Ascending aorta (tissue), 2 donors: ENCODE measurements at regions not wholly inside any gene's neighbourhood (a gene's known extent, or its start where the extent isn't known, plus 50 kb on each side); places are given as distances from the start of the nearest gene placed in this dataset.

ENCODE experiments used
- DNase-seq, 2 donors: peaks; one replicate each; pipeline ENCODE4 v3.0.0-alpha.2; 2019; ENCODE audit warnings: low spot score in 2 of 2
- H3K27ac ChIP-seq, 2 donors: fragments of 200-600 bp; sonication (generic); one replicate each; pipeline ENCODE4 v1.5.1; 2016 to 2017; ENCODE audit warnings: mild to moderate bottlenecking in 1 of 2
- H3K27me3 ChIP-seq: fragments of 200-600 bp; sonication (generic); one replicate; pipeline ENCODE4 v1.5.1; 2017
- H3K36me3 ChIP-seq, 2 donors: fragments of 200-600 bp; sonication (generic); one replicate each; pipeline ENCODE4 v1.5.1; 2016
- H3K4me1 ChIP-seq, 2 donors: fragments of 200-600 bp; sonication (generic); one replicate each; pipeline ENCODE4 v1.5.1; 2016 to 2017; ENCODE audit warnings: mild to moderate bottlenecking in 1 of 2
- H3K4me3 ChIP-seq, 2 donors: fragments of 200-600 bp; sonication (generic); one replicate each; pipeline ENCODE4 v1.5.1; 2016 to 2017; ENCODE audit warnings: mild to moderate bottlenecking in 1 of 2
- H3K9me3 ChIP-seq, 2 donors: fragments of 200-600 bp; sonication (generic); one replicate each; pipeline ENCODE4 v1.5.1; 2016
- CTCF ChIP-seq, 3 experiments: fragments of 200-600 bp in 2 of 3; fragments of 450-650 bp in 1 of 3; sonication (generic) in 2 of 3; IDR thresholded peaks; one replicate each; pipeline ENCODE4 v1.5.1; 2016 to 2019; ENCODE audit warnings: antibody characterized with exemption in 3 of 3, mild to moderate bottlenecking in 1 of 3, moderate library complexity in 1 of 3
- intact Hi-C: fragments of 100-400 bp; cut with DNase I; formaldehyde crosslinking; loops from one replicate; pipeline ENCODE4 v1.15.1; 2023

GRCh38 chr12:105832021-105832420 is 306.7 kb downstream of the NUAK1 start:
- no peak for DNase-seq
- intact Hi-C loops: no loop called here

GRCh38 chr12:105832806-105833205 is 305.9 kb downstream of the NUAK1 start:
- no peaks in the 10 kb centered on the region for H3K9me3 ChIP-seq
- peaks cover 0 to 9% of the 10 kb centered on the region in 2 donors for H3K4me1 ChIP-seq
- no peak for DNase-seq
- H3K27me3 ChIP-seq: no peaks in the 10 kb centered on the region
- intact Hi-C loops: no loop called here
- H3K4me3 ChIP-seq: no peak overlapping the region
- no peak for TF ChIP-seq CTCF (IDR thresholded peaks at IDR 0.05)
- no peak overlapping the region for H3K27ac ChIP-seq
- no peaks in the 10 kb centered on the region for H3K36me3 ChIP-seq

More at GRCh38 chr12:105832021-105832420, 306.7 kb downstream of the NUAK1 start:
- Histone ChIP-seq H3K27ac (no peak overlapping the region), H3K4me3 (no peak overlapping the region), H3K4me1 (peaks cover 0 to 9% of the 10 kb centered on the region in 2 donors), H3K36me3 (no peaks in the 10 kb centered on the region), H3K27me3 (no peaks in the 10 kb centered on the region), H3K9me3 (no peaks in the 10 kb centered on the region)
- TF ChIP-seq CTCF (IDR thresholded peaks at IDR 0.05): no peak

- Histone ChIP-seq H3K36me3 (no peaks in the 10 kb centered on the region), H3K9me3 (no peaks in the 10 kb centered on the region), H3K4me3 (no peak overlapping the region), H3K4me1 (peaks cover 0 to 9% of the 10 kb centered on the region in 2 donors), H3K27me3 (no peaks in the 10 kb centered on the region), H3K27ac (peak overlapping the region; percentile 53 to 59)
- intact Hi-C loops: no loop called here
- no peak for DNase-seq
- no peak for TF ChIP-seq CTCF (IDR thresholded peaks at IDR 0.05)
Measured at GRCh38 chr12:105834496-105834895, 304.3 kb downstream of the NUAK1 start.

- DNase-seq: no peak
- intact Hi-C loops: no loop called here
- Histone ChIP-seq H3K9me3 (no peaks in the 10 kb centered on the region), H3K4me3 (no peak overlapping the region), H3K27me3 (no peaks in the 10 kb centered on the region), H3K4me1 (peaks cover 0 to 9% of the 10 kb centered on the region in 2 donors), H3K27ac (no peak overlapping the region), H3K36me3 (no peaks in the 10 kb centered on the region)
- TF ChIP-seq CTCF (IDR thresholded peaks at IDR 0.05): no peak
Measured at GRCh38 chr12:105835580-105836241, 303.0 kb downstream of the NUAK1 start.

GRCh38 chr12:105836242-105836622 is 302.5 kb downstream of the NUAK1 start:
- Histone ChIP-seq H3K27ac (no peak overlapping the region), H3K4me1 (peaks cover 0 to 9% of the 10 kb centered on the region in 2 donors), H3K27me3 (no peaks in the 10 kb centered on the region), H3K4me3 (no peak overlapping the region), H3K36me3 (no peaks in the 10 kb centered on the region), H3K9me3 (no peaks in the 10 kb centered on the region)
- intact Hi-C loops: no loop called here
- no peak for TF ChIP-seq CTCF (IDR thresholded peaks at IDR 0.05)
- DNase-seq: no peak
